Activated naive CD4-positive, alpha-beta T cell treated with anti-CD3 and anti-CD28 coated beads, Interleukin-2, amount 10 ng/mL, durations not matched to agents 7 days and 5 days (primary cell): ENCODE measurements at regions not wholly inside any gene's neighbourhood (a gene's known extent, or its start where the extent isn't known, plus 50 kb on each side); places are given as distances from the start of the nearest gene placed in this dataset.
"Not testable (repeated sequence)": the region's sequence is repeated elsewhere in the genome, so short reads cannot be mapped to it uniquely, and the experiment has no call there.

ENCODE experiments used
- CTCF ChIA-PET: fragments of 350-600 bp; sonication (Branson Sonifier 250); formaldehyde crosslinking; loops from one replicate; lab custom pipeline; 2021; ENCODE audit warnings: antibody characterized with exemption; lab: Charles Lee
- DNase-seq: peaks from one replicate; pipeline ENCODE4 v3.0.0-alpha.2; 2020
- H3K27ac Mint-ChIP-seq: one replicate; pipeline ENCODE4 v1.8.0; 2021; ENCODE audit warnings: mild to moderate bottlenecking, moderate library complexity, mixed read lengths
- H3K27me3 Mint-ChIP-seq: one replicate; pipeline ENCODE4 v1.8.0; 2021; ENCODE audit warnings: mild to moderate bottlenecking, mixed read lengths
- H3K36me3 Mint-ChIP-seq: one replicate; pipeline ENCODE4 v1.8.0; 2021; ENCODE audit warnings: mixed read lengths
- H3K4me1 Mint-ChIP-seq: one replicate; pipeline ENCODE4 v1.8.0; 2021; ENCODE audit warnings: mixed read lengths
- H3K4me3 Mint-ChIP-seq: one replicate; pipeline ENCODE4 v1.8.0; 2021; ENCODE audit warnings: mild to moderate bottlenecking, moderate library complexity, mixed read lengths
- H3K9me3 Mint-ChIP-seq: one replicate; pipeline ENCODE4 v1.8.0; 2021; ENCODE audit warnings: mixed read lengths

DNA sequence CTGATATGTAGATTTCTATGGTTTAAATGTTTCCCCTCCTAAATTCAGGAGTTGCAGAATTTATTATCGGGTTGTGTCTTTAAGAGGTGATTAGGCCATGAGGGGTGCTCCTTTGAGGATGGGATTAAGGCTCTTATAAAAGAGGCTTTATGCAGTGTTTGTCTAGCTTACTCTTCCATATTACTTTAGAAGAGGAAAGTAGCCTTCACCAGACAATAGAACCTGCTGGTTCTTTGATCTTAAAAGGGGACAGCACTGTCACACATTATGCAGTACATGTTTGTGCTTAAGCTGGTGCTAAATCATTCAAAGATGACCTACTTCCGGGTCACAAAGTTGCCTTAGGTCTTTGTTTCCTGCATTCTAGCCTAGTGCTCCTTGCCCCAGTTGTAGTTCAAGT lies 81.0 kb downstream of the CPXCR1 start:
- no peaks in the 10 kb centered on the region for H3K4me1 Mint-ChIP-seq
- no peak for DNase-seq
- no peaks in the 10 kb centered on the region for H3K36me3 Mint-ChIP-seq
- H3K9me3 Mint-ChIP-seq: no peaks in the 10 kb centered on the region
- no peaks in the 10 kb centered on the region for H3K27me3 Mint-ChIP-seq
- CTCF ChIA-PET: no interaction called here
- no peak overlapping the region for H3K4me3 Mint-ChIP-seq
- no peak overlapping the region for H3K27ac Mint-ChIP-seq

DNA sequence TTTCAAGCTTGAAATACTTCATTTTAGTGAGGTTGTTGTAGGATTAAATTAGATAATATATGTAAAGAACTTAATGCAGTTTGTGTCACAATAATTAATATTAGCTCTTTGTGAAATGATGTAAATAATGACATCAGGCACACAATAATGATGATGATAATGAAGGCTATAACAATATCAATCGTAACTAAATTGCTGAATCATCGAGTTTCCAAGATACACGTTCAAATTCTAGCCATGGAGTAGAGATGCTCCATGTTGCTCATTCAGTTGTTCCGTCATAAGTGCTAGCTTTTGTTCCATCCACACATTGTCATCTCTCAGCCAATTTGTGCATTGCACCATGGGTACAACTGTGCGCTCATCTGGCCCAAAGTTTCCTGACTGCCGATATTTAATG lies 83.1 kb downstream of the CPXCR1 start:
- H3K9me3 Mint-ChIP-seq: no peaks in the 10 kb centered on the region
- H3K4me1 Mint-ChIP-seq: no peaks in the 10 kb centered on the region
- DNase-seq: no peak
- CTCF ChIA-PET: no interaction called here
- no peak overlapping the region for H3K4me3 Mint-ChIP-seq
- H3K27me3 Mint-ChIP-seq: no peaks in the 10 kb centered on the region
- no peak overlapping the region for H3K27ac Mint-ChIP-seq
- no peaks in the 10 kb centered on the region for H3K36me3 Mint-ChIP-seq

DNA sequence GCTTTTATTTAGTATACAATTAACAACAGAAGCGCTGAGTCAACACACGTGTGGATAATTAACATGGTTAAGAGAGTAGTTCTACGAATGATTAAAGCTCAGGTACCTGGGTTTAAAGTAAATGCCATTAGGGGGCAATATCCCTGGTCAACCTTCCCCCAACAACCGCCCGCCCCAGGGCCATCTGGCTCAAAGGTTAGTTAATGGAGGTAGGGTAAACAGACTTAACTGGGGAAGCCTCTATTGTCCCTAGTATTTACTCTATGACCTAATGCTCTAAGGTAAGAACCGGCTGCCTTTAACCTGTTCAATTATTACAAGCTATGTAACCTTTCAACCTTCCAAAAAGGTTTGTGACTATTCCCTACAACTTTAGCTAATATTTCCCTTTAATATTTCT lies 90.7 kb downstream of the CPXCR1 start:
- DNase-seq, CTCF ChIA-PET: not testable (repeated sequence)

DNA sequence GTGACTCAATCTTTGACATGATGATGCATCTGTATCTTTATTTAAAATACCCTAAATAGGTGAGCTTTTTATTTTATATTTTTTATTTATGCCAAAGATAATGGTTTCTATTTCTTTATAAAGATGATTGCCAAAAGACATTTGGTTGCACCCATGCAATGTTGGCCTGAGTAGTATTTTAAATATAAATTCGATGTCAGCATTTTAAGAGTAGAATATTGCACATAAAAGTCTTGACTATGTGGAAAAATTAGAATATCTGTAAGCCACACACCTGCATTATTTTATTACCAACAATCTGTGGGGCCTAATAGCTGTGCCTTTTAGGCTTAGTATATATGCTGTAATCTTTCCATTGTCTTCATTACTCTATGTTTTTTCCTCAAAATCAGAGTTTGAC lies 91.4 kb downstream of the CPXCR1 start:
- no peak overlapping the region for H3K27ac Mint-ChIP-seq
- CTCF ChIA-PET: no interaction called here
- no peaks in the 10 kb centered on the region for H3K36me3 Mint-ChIP-seq
- no peak for DNase-seq
- no peak overlapping the region for H3K4me3 Mint-ChIP-seq
- no peaks in the 10 kb centered on the region for H3K27me3 Mint-ChIP-seq
- H3K4me1 Mint-ChIP-seq: no peaks in the 10 kb centered on the region
- peaks cover 3% of the 10 kb centered on the region for H3K9me3 Mint-ChIP-seq

More for the DNA sequence above, 90.7 kb downstream of the CPXCR1 start:
- H3K9me3 Mint-ChIP-seq, H3K4me3 Mint-ChIP-seq, H3K27ac Mint-ChIP-seq, H3K36me3 Mint-ChIP-seq, H3K4me1 Mint-ChIP-seq, H3K27me3 Mint-ChIP-seq: not testable (repeated sequence)

DNA sequence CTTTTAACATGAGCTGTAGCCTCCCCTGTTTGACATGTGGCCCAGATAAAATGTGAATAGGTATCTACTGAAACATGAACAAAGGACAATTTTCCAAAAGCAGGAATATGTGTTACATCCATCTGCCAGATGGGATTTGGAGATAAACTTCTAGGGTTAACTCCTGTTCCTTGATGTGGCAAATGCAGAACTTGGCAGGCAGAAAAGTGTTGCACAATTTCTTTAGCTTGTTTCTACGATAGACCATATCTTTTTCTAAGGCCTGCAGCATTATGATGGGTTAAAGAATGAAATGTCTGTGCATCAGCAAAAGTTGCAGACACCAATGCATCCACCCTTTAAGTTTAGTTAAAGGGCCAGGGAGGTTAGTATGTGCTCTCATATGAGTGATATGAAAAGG lies 96.8 kb downstream of the CPXCR1 start:
- H3K9me3 Mint-ChIP-seq, H3K27ac Mint-ChIP-seq, H3K36me3 Mint-ChIP-seq, CTCF ChIA-PET, DNase-seq, H3K27me3 Mint-ChIP-seq, H3K4me3 Mint-ChIP-seq, H3K4me1 Mint-ChIP-seq: not testable (repeated sequence)

DNA sequence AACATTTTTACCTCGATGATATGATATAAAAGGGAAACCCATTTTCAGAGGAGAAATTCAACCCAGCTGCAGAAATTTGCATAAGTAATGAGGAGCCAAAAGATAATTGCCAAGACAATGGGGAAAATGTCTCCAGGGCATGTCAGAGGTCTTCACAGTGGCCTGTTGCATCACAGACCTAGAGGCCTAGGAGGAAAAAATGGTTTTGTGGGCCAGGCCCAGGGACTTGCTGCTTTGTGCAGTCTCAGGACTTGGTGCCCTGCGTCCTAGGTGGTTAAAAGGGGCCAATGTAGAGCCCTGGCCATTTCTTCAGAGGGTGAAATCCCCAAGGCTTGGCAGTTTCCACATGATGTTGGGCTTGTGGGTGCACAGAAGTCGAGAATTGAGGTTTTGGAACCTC lies 106.9 kb downstream of the CPXCR1 start:
- no peak overlapping the region for H3K4me3 Mint-ChIP-seq
- DNase-seq: no peak
- CTCF ChIA-PET: no interaction called here
- H3K9me3 Mint-ChIP-seq: peaks cover 8% of the 10 kb centered on the region
- no peaks in the 10 kb centered on the region for H3K4me1 Mint-ChIP-seq
- no peaks in the 10 kb centered on the region for H3K27me3 Mint-ChIP-seq
- H3K36me3 Mint-ChIP-seq: no peaks in the 10 kb centered on the region
- H3K27ac Mint-ChIP-seq: no peak overlapping the region

DNA sequence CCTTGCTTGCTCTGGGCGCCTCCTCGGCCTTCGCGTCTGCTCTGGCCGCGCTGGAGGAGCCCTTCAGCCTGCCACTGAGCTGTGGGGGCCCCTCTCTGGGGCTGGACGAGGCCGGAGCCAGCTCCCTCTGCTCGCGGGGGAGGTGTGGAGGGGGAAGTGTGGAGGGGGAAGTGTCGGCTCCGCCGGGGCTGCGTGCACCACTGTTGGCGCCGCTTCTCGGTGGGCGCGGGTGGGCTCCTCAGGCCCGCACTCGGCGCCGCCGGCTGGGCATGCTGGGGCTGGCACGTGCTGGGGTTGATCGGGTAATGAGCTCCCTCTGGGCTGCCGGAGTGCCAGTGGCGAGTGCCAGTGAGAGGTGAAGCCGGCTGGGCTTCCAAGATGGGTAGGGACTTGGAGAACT lies 116.7 kb downstream of the CPXCR1 start:
- CTCF ChIA-PET: no interaction called here
- Mint-ChIP-seq H3K27ac (no peak overlapping the region), H3K4me1 (no peaks in the 10 kb centered on the region)

DNA sequence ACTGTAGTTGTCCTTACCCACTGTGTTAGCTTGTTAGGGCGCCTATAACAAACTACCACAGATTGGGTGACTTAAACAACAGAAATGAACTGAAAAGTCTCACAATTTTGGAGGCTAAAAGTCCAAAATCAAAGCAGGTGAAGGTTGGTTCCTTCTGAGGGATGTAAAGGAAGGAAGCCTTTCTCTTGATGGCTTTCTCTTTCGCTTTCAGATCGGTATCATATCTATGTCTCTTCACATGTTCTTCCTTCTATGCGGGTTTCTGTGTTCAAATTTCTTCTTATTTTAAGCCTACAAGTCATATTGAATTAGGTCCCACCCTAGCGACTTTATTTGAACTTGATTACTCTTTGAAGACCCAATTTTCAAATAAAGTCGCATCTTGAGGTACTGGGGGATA lies 118.6 kb downstream of the CPXCR1 start:
- H3K9me3 Mint-ChIP-seq: peaks cover 5% of the 10 kb centered on the region
- H3K27me3 Mint-ChIP-seq: no peaks in the 10 kb centered on the region
- no peaks in the 10 kb centered on the region for H3K36me3 Mint-ChIP-seq
- CTCF ChIA-PET: no interaction called here
- H3K27ac Mint-ChIP-seq: no peak overlapping the region
- no peaks in the 10 kb centered on the region for H3K4me1 Mint-ChIP-seq
- DNase-seq: no peak
- no peak overlapping the region for H3K4me3 Mint-ChIP-seq

More for the DNA sequence above, 116.7 kb downstream of the CPXCR1 start:
- no peaks in the 10 kb centered on the region for H3K36me3 Mint-ChIP-seq
- no peak overlapping the region for H3K4me3 Mint-ChIP-seq
- H3K9me3 Mint-ChIP-seq: peaks cover 5% of the 10 kb centered on the region
- H3K27me3 Mint-ChIP-seq: no peaks in the 10 kb centered on the region
- no peak for DNase-seq

DNA sequence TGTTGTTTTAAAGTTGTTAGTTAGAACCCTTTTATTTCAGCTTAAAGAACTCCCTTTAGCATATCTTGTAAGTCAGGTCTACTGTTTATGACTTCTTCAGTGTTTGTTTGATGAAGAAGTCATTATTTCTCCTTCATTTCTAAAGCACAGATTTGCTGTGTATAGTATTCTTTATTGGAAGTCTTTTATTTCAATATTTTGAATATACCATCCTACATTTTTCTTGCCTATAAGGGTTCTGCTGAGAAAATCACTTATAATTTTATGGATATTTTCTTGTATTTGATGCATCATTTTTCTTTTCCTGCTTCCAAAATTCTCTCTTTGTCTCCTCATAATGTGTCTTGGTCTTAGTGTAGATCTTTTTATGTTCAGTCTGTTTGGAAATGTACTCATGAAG lies 134.5 kb downstream of the CPXCR1 start:
- CTCF ChIA-PET: no interaction called here
- no peak for DNase-seq
- Mint-ChIP-seq H3K27me3 (no peaks in the 10 kb centered on the region), H3K36me3 (no peaks in the 10 kb centered on the region), H3K27ac (no peak overlapping the region), H3K4me1 (no peaks in the 10 kb centered on the region), H3K4me3 (no peak overlapping the region), H3K9me3 (no peaks in the 10 kb centered on the region)

DNA sequence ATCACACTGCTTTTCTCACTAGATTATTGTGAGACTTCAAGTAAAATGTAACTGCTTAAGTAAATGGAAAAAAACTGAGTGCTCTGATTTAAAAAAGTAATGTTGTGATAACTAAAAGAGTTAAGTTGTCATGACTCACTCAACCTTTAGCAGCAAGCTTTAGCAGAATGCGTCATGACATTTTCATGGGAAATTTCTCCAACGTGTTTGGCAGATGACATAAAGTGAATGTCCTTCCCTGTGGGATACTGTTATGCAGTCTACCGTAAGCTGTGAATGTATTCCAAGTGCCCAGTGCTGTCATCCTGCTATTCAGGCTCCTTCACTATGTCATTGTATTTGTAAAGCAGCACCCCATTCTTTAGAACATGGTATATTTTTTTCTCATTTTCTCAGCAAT lies 136.2 kb downstream of the CPXCR1 start:
- no peak overlapping the region for H3K4me3 Mint-ChIP-seq
- H3K27ac Mint-ChIP-seq: no peak overlapping the region
- no peaks in the 10 kb centered on the region for H3K27me3 Mint-ChIP-seq
- no peak for DNase-seq
- CTCF ChIA-PET: no interaction called here
- no peaks in the 10 kb centered on the region for H3K36me3 Mint-ChIP-seq
- H3K9me3 Mint-ChIP-seq: no peaks in the 10 kb centered on the region
- no peaks in the 10 kb centered on the region for H3K4me1 Mint-ChIP-seq

DNA sequence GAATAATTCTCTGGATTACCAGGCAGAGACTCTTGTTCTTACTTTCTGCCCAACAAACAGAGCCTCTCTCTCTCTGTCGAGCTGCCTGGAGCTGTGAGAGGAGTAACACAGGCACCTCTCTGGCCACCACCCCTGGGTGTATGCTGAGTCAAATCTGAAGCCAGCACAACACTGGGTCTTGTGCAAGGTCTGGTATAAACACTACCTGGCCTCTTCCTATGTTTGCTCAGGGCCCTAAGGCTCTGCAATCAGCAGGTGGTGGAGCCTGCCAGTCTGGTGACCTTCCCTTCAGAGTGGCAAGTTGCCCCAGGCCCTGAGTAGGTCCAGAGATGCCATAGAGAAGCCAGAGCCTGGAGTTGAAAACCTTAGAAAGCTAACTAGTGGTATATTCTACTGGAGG lies 139.9 kb downstream of the CPXCR1 start:
- H3K4me1 Mint-ChIP-seq: no peaks in the 10 kb centered on the region
- no peaks in the 10 kb centered on the region for H3K27me3 Mint-ChIP-seq
- CTCF ChIA-PET: no interaction called here
- no peaks in the 10 kb centered on the region for H3K36me3 Mint-ChIP-seq
- no peak for DNase-seq
- H3K27ac Mint-ChIP-seq: no peak overlapping the region
- no peaks in the 10 kb centered on the region for H3K9me3 Mint-ChIP-seq
- H3K4me3 Mint-ChIP-seq: no peak overlapping the region

DNA sequence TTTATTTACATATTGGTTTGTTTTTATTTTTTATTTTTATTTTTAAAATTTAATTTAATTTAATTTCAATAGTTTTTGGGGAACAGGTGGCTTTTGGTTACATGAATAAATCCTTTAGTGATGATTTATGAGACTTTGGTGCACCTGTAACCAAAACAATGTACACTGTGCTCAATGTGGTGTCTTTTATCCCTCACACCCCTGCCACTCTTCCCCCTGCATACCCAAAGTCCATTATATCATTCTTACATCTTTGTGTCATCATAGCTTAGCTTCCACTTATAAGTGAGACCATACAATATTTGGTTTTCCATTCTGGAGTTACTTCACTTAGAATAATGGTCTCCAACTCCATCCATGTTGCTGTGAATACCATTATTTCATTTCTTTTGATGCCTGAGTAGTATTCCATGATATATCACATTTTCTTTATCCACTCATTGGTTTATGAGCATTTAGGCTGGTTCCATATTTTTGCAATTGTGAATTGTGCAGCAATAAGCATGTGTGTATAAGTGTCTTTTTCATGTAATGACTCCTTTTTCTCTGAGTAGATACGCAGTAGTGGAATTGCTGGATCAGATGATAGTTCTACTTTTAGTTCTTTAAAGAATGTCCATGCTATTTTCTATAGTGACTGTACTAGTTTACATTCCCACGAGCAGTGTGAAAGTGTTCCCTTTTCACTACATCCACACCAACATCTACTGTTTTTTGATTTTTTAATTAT lies 157.1 kb downstream of the CPXCR1 start:
- Mint-ChIP-seq H3K27ac (no peak overlapping the region), H3K4me1 (no peaks in the 10 kb centered on the region), H3K36me3 (no peaks in the 10 kb centered on the region), H3K4me3 (no peak overlapping the region), H3K27me3 (no peaks in the 10 kb centered on the region), H3K9me3 (peaks cover 3% of the 10 kb centered on the region)
- CTCF ChIA-PET: no interaction called here
- peak; percentile 19 for DNase-seq

DNA sequence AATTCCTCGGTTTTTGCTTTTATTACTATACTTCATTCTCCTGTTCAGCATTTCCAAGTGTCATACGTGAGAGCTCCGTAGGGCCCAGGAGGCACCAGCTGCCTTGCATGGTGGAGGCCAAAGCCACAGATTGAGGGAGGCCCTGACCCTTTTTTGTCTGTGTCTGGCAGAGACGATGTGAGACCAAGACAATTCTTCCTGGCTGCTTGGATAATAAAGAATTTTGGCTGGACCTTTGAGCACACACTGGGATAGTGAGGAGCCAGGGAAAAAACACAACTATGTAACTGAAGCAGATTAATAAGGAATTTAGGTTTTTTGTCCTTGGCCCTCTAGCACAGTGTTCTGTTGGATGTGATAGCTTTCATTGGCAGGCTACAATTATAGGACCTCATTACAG lies 161.0 kb downstream of the CPXCR1 start:
- H3K4me3 Mint-ChIP-seq: no peak overlapping the region
- H3K27me3 Mint-ChIP-seq: no peaks in the 10 kb centered on the region
- no peaks in the 10 kb centered on the region for H3K9me3 Mint-ChIP-seq
- CTCF ChIA-PET: no interaction called here
- H3K36me3 Mint-ChIP-seq: no peaks in the 10 kb centered on the region
- H3K4me1 Mint-ChIP-seq: no peaks in the 10 kb centered on the region
- DNase-seq: no peak
- H3K27ac Mint-ChIP-seq: no peak overlapping the region

DNA sequence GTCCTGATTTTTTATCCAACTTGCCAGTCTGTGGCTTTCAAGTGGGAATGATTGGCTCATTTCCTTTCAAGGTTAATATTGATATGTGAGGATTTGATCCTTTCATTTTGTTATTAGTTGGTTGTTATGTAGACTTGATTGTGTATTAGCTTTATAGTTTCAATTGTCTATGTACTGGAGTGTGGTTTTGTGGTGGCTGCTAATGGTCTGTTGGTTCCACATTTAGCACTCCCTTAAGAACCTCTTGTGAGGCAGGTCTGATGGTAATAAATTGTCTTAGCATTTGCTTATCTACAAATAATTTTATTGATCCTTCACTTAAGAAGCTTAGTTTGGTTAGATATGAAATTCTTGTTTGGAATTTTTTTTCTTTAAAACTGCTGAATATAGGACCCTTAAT lies 190.6 kb downstream of the CPXCR1 start:
- no peak overlapping the region for H3K4me3 Mint-ChIP-seq
- peaks cover 2% of the 10 kb centered on the region for H3K9me3 Mint-ChIP-seq
- DNase-seq: no peak
- H3K36me3 Mint-ChIP-seq: no peaks in the 10 kb centered on the region
- no peak overlapping the region for H3K27ac Mint-ChIP-seq
- H3K27me3 Mint-ChIP-seq: no peaks in the 10 kb centered on the region
- CTCF ChIA-PET: no interaction called here
- H3K4me1 Mint-ChIP-seq: no peaks in the 10 kb centered on the region

DNA sequence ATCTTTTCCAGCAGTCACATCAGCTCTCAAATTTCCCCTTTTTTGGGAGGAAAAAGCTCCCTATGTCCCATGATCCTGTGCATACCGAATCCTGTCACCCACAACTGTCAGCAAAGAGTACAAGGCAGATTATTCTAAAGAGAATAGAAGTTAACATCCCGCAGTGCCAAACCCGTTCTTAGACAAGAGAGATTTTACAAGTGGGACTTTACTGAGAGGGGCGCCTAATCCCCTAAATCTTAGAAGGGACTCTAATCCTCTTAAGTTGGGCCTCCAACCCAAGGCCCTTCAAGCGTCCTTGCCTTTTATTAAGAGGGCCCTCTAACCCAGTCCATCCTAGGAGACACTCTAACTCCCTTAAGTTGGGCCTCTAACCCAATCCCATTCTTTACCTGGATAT lies 193.9 kb downstream of the CPXCR1 start:
- CTCF ChIA-PET: no interaction called here
- peaks cover 2% of the 10 kb centered on the region for H3K9me3 Mint-ChIP-seq
- no peak overlapping the region for H3K27ac Mint-ChIP-seq
- no peak overlapping the region for H3K4me3 Mint-ChIP-seq
- no peaks in the 10 kb centered on the region for H3K4me1 Mint-ChIP-seq
- H3K27me3 Mint-ChIP-seq: no peaks in the 10 kb centered on the region
- no peaks in the 10 kb centered on the region for H3K36me3 Mint-ChIP-seq
- no peak for DNase-seq

DNA sequence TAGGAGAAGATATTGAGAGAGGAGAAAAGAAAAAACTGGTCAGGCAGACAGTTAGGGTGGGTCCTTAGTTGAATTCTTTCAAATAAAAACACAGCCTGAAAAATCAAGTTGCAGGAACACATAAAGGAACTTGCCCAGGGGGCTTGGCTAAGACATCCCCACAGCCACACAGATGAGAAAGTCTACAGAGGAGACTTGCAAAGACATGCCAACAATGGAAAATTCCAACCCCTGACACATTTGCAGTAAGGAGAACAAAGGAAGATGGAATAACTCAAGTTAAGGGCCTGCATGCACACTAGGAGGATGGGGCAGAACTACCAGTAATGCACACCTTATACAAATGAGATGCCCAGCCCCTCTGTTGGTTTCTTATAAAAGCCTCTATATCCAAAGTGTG lies 197.6 kb downstream of the CPXCR1 start:
- Mint-ChIP-seq H3K36me3 (no peaks in the 10 kb centered on the region), H3K9me3 (no peaks in the 10 kb centered on the region), H3K4me1 (no peaks in the 10 kb centered on the region), H3K4me3 (no peak overlapping the region), H3K27me3 (no peaks in the 10 kb centered on the region), H3K27ac (no peak overlapping the region)
- CTCF ChIA-PET: no interaction called here
- DNase-seq: no peak
